WI38 (cell line): ENCODE measurements at regions not wholly inside any gene's neighbourhood (a gene's known extent, or its start where the extent isn't known, plus 50 kb on each side); places are given as distances from the start of the nearest gene placed in this dataset.

Experiments
- H3K4me3 ChIP-seq: 2 replicates; pipeline ENCODE4 v1.5.1; 2011; ENCODE audit warnings: low read depth, mild to moderate bottlenecking, control low read depth, low read length
- CTCF ChIP-seq: IDR thresholded peaks from 2 replicates; pipeline ENCODE4 v1.5.1; 2012; ENCODE audit warnings: low read depth, mild to moderate bottlenecking, control low read depth, low read length

GRCh38 chr20:11454966-11455799 lies 462.5 kb upstream of the BTBD3 start:
- H3K4me3 ChIP-seq, result no peak overlapping the region
- no peak for TF ChIP-seq CTCF

GRCh38 chr20:11457488-11457887 lies 460.2 kb upstream of the BTBD3 start:
- no peak for TF ChIP-seq CTCF

GRCh38 chr20:11459090-11459890 lies 458.4 kb upstream of the BTBD3 start:
- TF ChIP-seq CTCF, result no peak
- H3K4me3 ChIP-seq, result no peak overlapping the region

More at GRCh38 chr20:11457488-11457887, 460.2 kb upstream of the BTBD3 start:
- no peak overlapping the region for H3K4me3 ChIP-seq

- no peak overlapping the region for H3K4me3 ChIP-seq
- TF ChIP-seq CTCF, result no peak
These were observed 450.3 kb upstream of the BTBD3 start for GRCh38 chr20:11467436-11467835.

- H3K4me3 ChIP-seq, result no peak overlapping the region
- TF ChIP-seq CTCF, result no peak
These were observed 448.8 kb upstream of the BTBD3 start for GRCh38 chr20:11468880-11469279.

- no peak overlapping the region for H3K4me3 ChIP-seq
- no peak for TF ChIP-seq CTCF
These were observed 447.8 kb upstream of the BTBD3 start for GRCh38 chr20:11469795-11470435.
